Vagina (tissue), 2 donors: ENCODE measurements at regions not wholly inside any gene's neighbourhood (a gene's known extent, or its start where the extent isn't known, plus 50 kb on each side); places are given as distances from the start of the nearest gene placed in this dataset.

Source experiments
- POLR2A ChIP-seq, 2 donors: fragments of 450-650 bp; IDR thresholded peaks; one replicate each; pipeline ENCODE4 v1.6.1; 2017; ENCODE audit warnings: antibody characterized with exemption in 2 of 2, mild to moderate bottlenecking in 2 of 2, moderate library complexity in 2 of 2
- TF ChIP-seq, protein P1 (sequence below), 3 experiments: fragments of 450-650 bp in 2 of 3; fragments of 200-600 bp in 1 of 3; sonication (generic) in 1 of 3; IDR thresholded peaks; one replicate each; pipeline ENCODE4 v1.5.1; 2017 to 2019; ENCODE audit warnings: antibody characterized with exemption in 3 of 3, mild to moderate bottlenecking in 2 of 3, moderate library complexity in 2 of 3

DNA sequence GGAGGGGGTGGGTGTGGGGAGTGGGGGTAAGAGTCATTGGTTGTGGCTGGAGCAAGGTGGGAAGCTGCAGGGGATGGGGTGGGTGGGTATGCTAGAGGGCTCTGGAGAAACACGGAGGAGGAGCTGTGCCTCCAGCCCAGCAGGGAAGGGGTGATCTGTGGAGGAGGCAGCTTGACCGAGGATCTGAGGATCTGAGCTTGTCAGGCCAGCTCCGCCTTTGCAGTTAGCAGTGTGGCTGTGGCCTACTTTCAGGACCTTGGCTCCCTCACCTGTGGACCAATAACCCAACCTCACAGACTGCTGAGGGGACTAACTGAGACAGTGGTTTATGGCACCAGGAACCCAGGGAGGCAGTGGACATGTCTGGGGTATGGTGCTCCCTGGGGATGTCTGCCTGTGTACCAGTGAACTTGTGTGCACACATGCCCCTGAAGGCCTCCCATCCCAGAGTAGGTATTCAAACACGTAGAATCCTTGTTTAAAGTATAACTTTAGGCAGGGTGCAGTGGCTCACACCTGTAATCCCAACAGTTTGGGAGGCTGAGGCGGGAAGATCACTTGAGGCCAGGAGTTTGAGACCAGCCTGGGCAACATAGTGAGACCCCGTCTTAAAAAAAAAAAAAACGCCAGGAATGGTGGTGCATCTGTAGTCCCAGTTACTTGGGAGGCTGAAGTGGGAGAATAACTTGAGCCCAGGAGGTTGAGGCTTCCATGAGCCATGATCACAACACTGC, 52.5 kb upstream of the LINGO1 start:
- TF ChIP-seq, protein P1, sequence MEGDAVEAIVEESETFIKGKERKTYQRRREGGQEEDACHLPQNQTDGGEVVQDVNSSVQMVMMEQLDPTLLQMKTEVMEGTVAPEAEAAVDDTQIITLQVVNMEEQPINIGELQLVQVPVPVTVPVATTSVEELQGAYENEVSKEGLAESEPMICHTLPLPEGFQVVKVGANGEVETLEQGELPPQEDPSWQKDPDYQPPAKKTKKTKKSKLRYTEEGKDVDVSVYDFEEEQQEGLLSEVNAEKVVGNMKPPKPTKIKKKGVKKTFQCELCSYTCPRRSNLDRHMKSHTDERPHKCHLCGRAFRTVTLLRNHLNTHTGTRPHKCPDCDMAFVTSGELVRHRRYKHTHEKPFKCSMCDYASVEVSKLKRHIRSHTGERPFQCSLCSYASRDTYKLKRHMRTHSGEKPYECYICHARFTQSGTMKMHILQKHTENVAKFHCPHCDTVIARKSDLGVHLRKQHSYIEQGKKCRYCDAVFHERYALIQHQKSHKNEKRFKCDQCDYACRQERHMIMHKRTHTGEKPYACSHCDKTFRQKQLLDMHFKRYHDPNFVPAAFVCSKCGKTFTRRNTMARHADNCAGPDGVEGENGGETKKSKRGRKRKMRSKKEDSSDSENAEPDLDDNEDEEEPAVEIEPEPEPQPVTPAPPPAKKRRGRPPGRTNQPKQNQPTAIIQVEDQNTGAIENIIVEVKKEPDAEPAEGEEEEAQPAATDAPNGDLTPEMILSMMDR (IDR thresholded peaks at IDR 0.05): no peak
- TF ChIP-seq POLR2A (IDR thresholded peaks at IDR 0.05): no peak
